ENCODE measurements at regions not wholly inside any gene's neighbourhood (a gene's known extent, or its start where the extent isn't known, plus 50 kb on each side); places are given as distances from the start of the nearest gene placed in this dataset.
A peak's percentile ranks its signal among the peaks of the same experiment; 100 is the strongest.
"Not testable (repeated sequence)": the region's sequence is repeated elsewhere in the genome, so short reads cannot be mapped to it uniquely, and the experiment has no call there.

DNA sequence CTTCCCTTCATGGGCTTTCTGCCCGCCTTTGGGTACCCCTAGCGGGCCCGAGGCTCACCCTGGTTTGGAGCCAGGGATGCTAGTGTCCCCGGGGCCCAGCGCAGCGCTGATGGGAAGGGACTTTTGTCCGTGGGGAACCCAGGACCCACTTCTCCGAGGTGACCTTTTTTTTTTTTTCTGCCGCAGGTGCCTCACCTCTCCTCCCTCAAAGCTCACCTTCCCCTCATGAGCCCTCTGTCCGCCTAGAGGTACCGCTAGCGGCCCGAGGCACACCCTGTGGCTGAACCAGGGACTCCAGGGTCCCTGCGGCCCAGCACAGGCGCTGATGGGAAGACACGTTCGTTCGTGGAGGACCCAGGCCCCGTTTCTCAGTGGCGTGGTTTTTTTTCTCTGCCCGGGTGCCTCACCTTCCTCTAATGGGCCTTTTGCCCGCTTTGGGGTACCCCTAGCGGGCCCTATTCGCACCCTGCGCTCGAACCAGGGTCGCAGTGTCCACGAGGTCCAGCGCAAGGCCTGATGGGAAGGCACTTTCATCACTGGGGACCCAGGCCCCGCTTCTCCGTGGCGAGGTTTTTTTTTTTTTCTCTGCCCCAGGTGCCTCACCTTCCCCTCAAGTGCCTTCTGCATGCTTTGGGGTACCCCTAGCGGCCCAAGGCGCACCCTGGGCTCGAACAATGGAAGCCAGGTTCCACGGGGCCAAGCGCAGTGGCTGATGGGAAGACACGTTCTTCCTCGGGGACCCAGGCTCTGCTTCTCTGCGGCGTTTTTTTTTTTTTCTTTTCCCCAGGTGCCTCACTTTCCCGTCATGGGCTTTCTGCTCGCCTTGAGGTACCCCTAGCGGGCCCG is 1481.6 kb upstream of the TPTE start:
- H3K9me3 Mint-ChIP-seq; CTCF ChIA-PET; H3K27me3 Mint-ChIP-seq; DNase-seq; ATAC-seq (ENCODE audit: low read depth); intact Hi-C loops (cut with micrococcal nuclease); H3K36me3 Mint-ChIP-seq (ENCODE audit: low read depth); H3K27ac Mint-ChIP-seq; H3K4me1 Mint-ChIP-seq; H3K4me3 Mint-ChIP-seq; POLR2A ChIA-PET: not testable (repeated sequence)

DNA sequence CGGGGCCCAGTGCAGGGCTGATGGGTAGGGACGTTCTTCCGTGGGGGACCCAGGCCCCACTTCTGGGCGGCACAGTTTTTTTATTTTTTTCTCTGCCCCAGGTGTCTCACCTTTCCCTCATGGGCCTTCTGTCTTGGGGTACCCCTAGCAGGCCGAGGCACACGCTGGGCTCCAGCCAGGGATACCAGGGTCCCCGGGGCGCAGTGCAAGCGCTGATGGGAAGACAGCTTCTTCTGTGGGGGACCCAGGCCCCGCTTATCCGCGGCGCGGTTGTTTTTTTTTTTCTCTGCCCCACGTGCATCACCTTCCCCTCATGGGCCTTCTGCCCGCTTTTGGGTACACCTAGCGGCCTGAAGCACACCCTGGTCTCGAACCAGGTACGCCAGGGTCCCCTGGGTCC is 1481.0 kb upstream of the TPTE start:
- intact Hi-C loops (cut with micrococcal nuclease); H3K4me3 Mint-ChIP-seq; H3K27ac Mint-ChIP-seq; H3K36me3 Mint-ChIP-seq (ENCODE audit: low read depth); CTCF ChIA-PET; POLR2A ChIA-PET; H3K4me1 Mint-ChIP-seq; ATAC-seq (ENCODE audit: low read depth); H3K27me3 Mint-ChIP-seq; DNase-seq; H3K9me3 Mint-ChIP-seq: not testable (repeated sequence)

DNA sequence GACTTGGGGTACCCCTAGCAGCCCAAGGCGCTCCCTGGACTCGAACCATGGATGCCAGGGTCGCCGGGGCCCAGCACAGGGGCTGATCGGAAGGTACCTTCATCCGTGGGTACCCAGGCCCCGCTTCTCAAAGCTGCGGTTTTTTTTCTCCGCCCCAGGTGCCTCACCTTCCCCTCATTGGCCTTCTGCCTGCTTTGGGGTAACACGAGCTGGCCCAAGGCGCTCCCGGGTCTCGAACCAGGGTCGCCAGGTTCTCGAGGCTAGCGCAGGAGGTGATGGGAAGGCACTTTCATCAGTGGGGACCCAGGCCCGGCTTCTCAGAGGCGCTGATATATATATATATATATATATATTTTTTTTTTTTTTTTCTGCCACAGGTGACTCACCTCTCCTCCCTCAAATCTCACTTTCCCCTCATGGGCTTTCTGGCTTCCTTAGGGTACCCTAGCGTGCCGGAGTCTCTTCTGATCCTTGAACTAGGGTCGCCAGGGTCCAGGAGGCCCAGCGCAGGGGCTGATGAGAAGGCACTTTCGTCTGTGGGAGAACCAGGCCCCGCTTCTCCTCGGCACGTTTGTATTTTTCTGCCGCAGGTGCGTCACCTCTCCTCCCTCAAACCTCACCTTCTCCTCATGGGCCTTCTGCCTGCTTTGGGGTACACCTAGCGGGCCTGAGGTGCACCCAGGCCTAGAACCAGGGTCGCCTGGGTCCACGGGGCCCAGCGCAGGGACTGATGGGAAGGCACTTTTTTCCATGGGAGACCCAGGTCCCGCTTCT is 1480.0 kb upstream of the TPTE start:
- H3K36me3 Mint-ChIP-seq (ENCODE audit: low read depth); POLR2A ChIA-PET; H3K27ac Mint-ChIP-seq; ATAC-seq (ENCODE audit: low read depth); CTCF ChIA-PET; H3K9me3 Mint-ChIP-seq; DNase-seq; H3K27me3 Mint-ChIP-seq; H3K4me3 Mint-ChIP-seq; intact Hi-C loops (cut with micrococcal nuclease); H3K4me1 Mint-ChIP-seq: not testable (repeated sequence)

DNA sequence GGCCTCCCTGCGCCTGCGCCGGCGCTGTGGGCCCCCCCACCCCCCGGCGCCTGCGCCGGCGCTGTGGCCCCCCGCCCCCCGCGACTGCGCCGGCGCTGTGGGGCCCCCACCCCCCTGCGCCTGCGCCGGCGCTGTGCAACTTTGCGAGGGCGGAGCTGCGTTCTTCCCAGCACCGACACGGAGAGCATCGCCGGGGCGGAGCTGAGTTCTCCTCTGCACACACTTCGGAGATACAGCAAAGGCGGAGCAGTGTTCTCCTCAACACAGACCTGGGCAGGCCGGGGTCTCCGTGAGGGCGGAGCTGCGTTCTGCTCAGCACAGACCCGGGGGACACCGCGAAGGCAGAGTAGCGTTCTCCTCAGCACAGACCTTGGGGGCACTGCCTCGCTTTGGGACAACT is 1478.3 kb upstream of the TPTE start:
- H3K4me3 Mint-ChIP-seq; H3K4me1 Mint-ChIP-seq; DNase-seq; POLR2A ChIA-PET; H3K36me3 Mint-ChIP-seq (ENCODE audit: low read depth); H3K27ac Mint-ChIP-seq; H3K9me3 Mint-ChIP-seq; CTCF ChIA-PET; H3K27me3 Mint-ChIP-seq; intact Hi-C loops (cut with micrococcal nuclease): not testable (repeated sequence)
- ATAC-seq (ENCODE audit: low read depth): peak; percentile 50

DNA sequence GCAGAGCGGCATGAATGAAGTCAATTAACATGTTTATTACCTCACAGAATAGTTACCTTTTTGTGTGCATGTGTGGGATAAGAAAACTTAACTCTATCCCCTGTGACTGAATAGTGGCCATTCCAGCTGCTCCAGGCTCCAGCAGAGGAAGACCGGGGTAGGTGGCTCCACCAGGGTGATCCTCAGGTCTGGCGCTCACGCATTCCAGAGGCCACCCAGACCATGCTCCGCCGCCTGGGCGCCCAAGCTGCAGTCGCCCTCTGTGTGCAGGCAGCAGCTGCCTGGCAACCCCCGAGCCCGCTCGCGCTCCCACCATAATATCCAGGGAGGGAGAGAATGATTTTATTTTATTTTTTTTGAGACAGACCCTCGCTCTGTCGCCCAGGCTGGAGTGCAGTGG is 1474.5 kb upstream of the TPTE start:
- POLR2A ChIA-PET; H3K36me3 Mint-ChIP-seq (ENCODE audit: low read depth); intact Hi-C loops (cut with micrococcal nuclease); H3K9me3 Mint-ChIP-seq; H3K27ac Mint-ChIP-seq; DNase-seq; CTCF ChIA-PET; H3K4me3 Mint-ChIP-seq; H3K27me3 Mint-ChIP-seq; ATAC-seq (ENCODE audit: low read depth); H3K4me1 Mint-ChIP-seq: not testable (repeated sequence)

DNA sequence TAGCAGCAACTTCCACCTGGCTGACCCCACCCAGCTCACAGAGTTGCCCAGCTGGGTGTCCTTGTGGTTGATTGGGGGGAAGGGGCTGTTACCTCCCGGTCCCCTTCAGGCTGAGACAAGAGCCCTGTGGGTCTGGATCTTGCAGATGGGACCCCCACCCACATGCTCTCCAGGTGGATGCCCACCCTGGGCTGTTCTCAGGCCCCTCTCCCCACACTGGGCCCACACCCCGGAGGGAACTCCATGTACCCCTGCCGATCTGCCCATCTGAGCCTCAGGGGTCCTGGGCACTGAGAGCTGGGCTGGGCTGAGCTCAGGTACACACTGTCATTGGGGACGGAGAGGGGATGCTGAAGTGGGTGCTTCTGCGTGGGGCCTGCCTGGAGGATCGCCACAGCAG is 1453.9 kb upstream of the TPTE start:
- intact Hi-C loops (cut with micrococcal nuclease); H3K4me3 Mint-ChIP-seq; H3K27ac Mint-ChIP-seq; CTCF ChIA-PET; H3K36me3 Mint-ChIP-seq (ENCODE audit: low read depth); H3K9me3 Mint-ChIP-seq; ATAC-seq (ENCODE audit: low read depth); H3K27me3 Mint-ChIP-seq; H3K4me1 Mint-ChIP-seq; POLR2A ChIA-PET; DNase-seq: not testable (repeated sequence)

DNA sequence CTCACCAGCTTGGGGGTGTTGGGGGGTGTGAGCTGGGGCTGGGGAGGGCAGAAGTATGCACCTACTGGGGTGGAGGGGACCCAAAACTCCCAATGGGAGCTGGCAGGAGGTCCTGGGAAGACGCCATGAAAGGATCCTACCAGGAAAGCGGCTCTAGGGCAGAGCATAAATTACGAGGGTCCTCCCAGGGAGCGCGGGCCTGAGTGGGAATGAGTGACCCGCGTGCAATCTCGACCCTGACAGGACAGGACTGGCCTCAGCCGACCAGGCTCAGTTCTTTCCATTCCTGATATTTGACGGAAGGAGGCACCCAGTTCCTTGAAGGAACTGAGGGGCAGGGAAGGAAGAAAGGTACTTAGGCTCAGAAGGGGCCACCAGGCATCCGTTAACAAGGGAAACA is 1452.8 kb upstream of the TPTE start:
- DNase-seq; H3K4me1 Mint-ChIP-seq; POLR2A ChIA-PET; intact Hi-C loops (cut with micrococcal nuclease); ATAC-seq (ENCODE audit: low read depth); H3K9me3 Mint-ChIP-seq; CTCF ChIA-PET; H3K4me3 Mint-ChIP-seq; H3K27me3 Mint-ChIP-seq; H3K36me3 Mint-ChIP-seq (ENCODE audit: low read depth); H3K27ac Mint-ChIP-seq: not testable (repeated sequence)

DNA sequence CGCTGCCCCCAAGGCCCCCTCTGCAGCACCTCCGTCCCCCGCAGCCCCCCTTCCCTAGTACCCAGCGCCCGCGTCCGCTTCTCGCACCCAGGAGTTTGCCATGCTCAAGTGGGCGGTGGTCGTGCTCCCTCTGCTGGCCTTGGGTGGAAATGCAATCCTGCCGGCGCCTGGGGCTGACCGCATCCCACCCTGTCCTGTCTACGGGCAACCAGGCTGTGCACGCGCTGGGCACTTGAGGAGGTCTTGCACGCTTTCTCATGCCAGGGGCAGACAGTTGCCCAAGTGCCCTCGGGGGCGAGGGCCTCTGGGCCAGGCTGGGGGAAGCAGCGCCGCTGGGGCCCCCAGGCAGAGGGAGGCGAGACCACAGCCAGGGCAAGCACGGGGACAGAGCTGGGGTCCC is 1450.7 kb upstream of the TPTE start:
- POLR2A ChIA-PET, CTCF ChIA-PET: not testable (repeated sequence)

DNA sequence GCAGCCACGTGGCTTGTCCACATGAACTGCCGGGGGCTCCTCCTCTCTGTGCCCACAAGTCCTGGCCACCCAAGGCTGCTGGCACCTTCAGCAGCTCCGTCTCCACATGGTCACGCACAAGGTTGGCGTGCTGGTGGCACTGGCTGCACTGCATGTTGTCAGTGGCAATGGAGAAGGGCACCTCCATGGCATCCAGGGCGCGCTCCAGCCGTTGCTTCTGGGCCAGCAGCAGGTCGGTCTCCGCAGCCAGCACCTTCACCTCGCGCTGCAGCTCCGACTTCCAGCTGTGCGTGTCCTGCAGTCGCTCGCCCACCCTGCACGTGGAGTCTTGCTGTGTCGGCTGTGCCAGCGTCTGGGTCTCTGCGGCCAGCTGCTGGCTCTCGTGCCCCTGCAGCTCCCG is 1448.4 kb upstream of the TPTE start:
- not testable (repeated sequence) for H3K9me3 Mint-ChIP-seq

More for the DNA sequence above, 1450.7 kb upstream of the TPTE start:
- intact Hi-C loops (cut with micrococcal nuclease); H3K4me1 Mint-ChIP-seq; ATAC-seq (ENCODE audit: low read depth); H3K27me3 Mint-ChIP-seq; H3K9me3 Mint-ChIP-seq; H3K27ac Mint-ChIP-seq; DNase-seq; H3K4me3 Mint-ChIP-seq; H3K36me3 Mint-ChIP-seq (ENCODE audit: low read depth): not testable (repeated sequence)

DNA sequence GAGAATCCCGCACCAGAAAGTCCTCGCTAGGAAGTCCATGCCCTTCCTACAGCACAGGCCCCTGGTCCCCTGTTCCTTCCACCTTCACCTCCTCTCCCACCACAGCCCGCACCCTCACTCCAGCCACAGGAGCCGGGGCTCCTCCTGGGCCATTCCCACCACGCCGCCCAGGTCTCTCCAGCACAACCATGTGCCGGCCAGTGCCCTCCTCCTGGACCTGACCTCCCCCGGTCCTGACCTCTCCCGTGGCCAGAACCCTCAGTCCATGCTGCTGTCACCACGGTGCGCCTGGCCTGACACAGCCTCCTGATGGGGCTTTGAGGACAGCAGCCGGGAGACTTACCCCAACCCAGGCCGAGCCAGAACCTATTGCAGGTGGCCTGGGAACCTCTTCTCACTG is 1446.6 kb upstream of the TPTE start:
- H3K4me1 Mint-ChIP-seq; DNase-seq; CTCF ChIA-PET; intact Hi-C loops (cut with micrococcal nuclease); H3K27me3 Mint-ChIP-seq; ATAC-seq (ENCODE audit: low read depth); H3K4me3 Mint-ChIP-seq; POLR2A ChIA-PET; H3K27ac Mint-ChIP-seq; H3K9me3 Mint-ChIP-seq; H3K36me3 Mint-ChIP-seq (ENCODE audit: low read depth): not testable (repeated sequence)

More for the DNA sequence above, 1448.4 kb upstream of the TPTE start:
- DNase-seq; intact Hi-C loops (cut with micrococcal nuclease); H3K4me1 Mint-ChIP-seq; H3K4me3 Mint-ChIP-seq; POLR2A ChIA-PET; H3K36me3 Mint-ChIP-seq (ENCODE audit: low read depth); CTCF ChIA-PET; H3K27me3 Mint-ChIP-seq; ATAC-seq (ENCODE audit: low read depth); H3K27ac Mint-ChIP-seq: not testable (repeated sequence)

DNA sequence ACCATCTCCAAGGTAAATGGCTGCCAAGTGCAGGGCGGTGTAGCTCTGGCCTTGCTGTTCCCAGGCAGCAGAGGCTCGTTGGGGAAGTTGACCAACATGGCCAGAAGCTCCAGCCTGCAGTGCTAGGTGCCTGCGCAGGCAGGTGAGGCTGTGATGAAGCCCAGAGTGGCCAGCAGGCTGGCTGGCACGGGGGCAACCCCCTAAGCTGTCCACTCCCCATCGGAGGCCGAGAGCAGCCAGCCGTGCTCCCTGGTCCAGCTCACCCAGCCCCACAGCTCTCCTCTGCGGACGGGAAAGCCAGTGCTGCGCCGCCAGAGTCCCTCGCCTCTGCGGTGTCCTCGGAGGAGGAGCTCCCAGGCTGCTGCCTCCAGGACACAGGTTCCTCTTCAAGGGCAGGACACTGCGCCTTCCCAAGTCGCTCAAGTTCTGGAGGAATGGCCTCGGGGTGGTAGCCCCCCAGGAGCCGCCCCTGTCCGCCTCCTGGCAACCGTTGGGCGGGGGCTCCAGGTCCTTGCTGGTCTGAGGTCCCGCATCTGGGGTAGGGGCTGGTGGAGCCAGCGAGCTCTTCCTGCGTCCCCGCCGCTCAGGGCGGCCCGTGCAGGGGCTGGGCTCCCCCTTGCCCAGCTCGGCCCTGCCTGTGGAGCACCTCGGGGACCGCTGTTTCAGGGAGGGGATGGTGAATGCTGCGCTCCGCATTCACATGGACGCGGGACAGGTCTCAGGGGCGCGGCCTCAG is 1438.1 kb upstream of the TPTE start:
- H3K27me3 Mint-ChIP-seq; intact Hi-C loops (cut with micrococcal nuclease); H3K4me1 Mint-ChIP-seq; CTCF ChIA-PET; ATAC-seq (ENCODE audit: low read depth); H3K9me3 Mint-ChIP-seq; DNase-seq; H3K27ac Mint-ChIP-seq; H3K4me3 Mint-ChIP-seq; POLR2A ChIA-PET; H3K36me3 Mint-ChIP-seq (ENCODE audit: low read depth): not testable (repeated sequence)

DNA sequence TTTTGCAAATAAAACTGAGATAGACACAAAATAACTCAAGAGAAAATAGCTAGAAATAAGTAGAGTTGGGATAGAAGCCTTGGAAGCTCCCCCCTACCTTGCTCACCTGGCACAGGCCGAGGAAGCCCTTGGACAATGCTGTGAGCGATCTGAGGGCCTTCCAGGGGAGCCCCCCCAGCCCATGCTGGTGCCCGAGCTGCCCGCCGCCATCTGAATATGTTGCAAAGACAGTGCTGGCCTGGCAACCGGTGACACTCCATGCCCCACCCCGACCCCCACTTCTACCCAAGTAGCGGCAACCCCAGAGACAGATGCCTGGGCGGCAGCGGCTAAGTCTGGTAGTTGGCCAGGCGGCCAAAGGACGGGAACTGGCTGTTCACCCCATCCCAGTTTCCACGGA is 1435.1 kb upstream of the TPTE start:
- POLR2A ChIA-PET; ATAC-seq (ENCODE audit: low read depth); H3K27ac Mint-ChIP-seq; DNase-seq; H3K4me1 Mint-ChIP-seq; CTCF ChIA-PET; H3K27me3 Mint-ChIP-seq; H3K4me3 Mint-ChIP-seq; H3K9me3 Mint-ChIP-seq; H3K36me3 Mint-ChIP-seq (ENCODE audit: low read depth); intact Hi-C loops (cut with micrococcal nuclease): not testable (repeated sequence)

Measured in activated B cell treated with CpG ODN at 0.5 μM for 24 hours (primary cell).